Ovary (tissue), 3 donors: ENCODE measurements at regions not wholly inside any gene's neighbourhood (a gene's known extent, or its start where the extent isn't known, plus 50 kb on each side); places are given as distances from the start of the nearest gene placed in this dataset.

ENCODE experiments used
- EP300 ChIP-seq: sonication (generic); formaldehyde crosslinking; IDR thresholded peaks from one replicate; pipeline ENCODE4 v1.6.1; 2017; ENCODE audit warnings: antibody characterized with exemption
- POLR2A ChIP-seq: fragments of 450-650 bp; IDR thresholded peaks from one replicate; pipeline ENCODE4 v1.6.1; 2017; ENCODE audit warnings: antibody characterized with exemption, mild to moderate bottlenecking, moderate library complexity
- TF ChIP-seq, protein P1 (sequence below), 3 donors: fragments of 450-650 bp in 2 of 3; fragments of 200-600 bp in 1 of 3; IDR thresholded peaks; one replicate each; pipeline versions ENCODE4 v1.5.1 to v1.8.0; 2016 to 2022; ENCODE audit warnings: antibody characterized with exemption in 3 of 3, mild to moderate bottlenecking in 1 of 3
- donor health status: DM: no; HTN: no; CAD: no.

DNA sequence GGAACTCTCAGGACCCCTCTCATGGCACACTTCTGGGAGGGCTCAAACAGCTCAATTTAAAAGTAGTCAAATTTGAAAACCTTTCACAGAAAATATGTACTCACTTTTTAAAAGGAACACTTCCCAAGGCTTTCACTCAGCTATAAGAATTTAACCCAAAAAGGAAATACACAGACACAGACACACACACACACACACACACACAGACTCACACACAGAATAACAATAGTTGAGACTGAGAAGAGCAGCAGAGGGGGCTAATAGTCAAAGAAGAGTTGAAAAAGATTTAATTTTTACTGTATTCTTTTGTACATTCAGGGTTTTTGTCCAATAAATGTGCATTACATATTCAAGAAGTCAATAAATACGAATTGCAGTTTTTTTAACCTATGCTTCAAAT is 211.4 kb downstream of the HACE1 start:
- no peak for TF ChIP-seq POLR2A
- TF ChIP-seq, protein P1, sequence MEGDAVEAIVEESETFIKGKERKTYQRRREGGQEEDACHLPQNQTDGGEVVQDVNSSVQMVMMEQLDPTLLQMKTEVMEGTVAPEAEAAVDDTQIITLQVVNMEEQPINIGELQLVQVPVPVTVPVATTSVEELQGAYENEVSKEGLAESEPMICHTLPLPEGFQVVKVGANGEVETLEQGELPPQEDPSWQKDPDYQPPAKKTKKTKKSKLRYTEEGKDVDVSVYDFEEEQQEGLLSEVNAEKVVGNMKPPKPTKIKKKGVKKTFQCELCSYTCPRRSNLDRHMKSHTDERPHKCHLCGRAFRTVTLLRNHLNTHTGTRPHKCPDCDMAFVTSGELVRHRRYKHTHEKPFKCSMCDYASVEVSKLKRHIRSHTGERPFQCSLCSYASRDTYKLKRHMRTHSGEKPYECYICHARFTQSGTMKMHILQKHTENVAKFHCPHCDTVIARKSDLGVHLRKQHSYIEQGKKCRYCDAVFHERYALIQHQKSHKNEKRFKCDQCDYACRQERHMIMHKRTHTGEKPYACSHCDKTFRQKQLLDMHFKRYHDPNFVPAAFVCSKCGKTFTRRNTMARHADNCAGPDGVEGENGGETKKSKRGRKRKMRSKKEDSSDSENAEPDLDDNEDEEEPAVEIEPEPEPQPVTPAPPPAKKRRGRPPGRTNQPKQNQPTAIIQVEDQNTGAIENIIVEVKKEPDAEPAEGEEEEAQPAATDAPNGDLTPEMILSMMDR (IDR thresholded peaks at IDR 0.05), result no peak
- TF ChIP-seq EP300, result no peak
